Ishikawa (cell line): ENCODE measurements at regions not wholly inside any gene's neighbourhood (a gene's known extent, or its start where the extent isn't known, plus 50 kb on each side); places are given as distances from the start of the nearest gene placed in this dataset.

Source experiments
- CEBPB ChIP-seq: IDR thresholded peaks from 2 replicates; pipeline ENCODE4 v1.6.1; 2012
- CREB1 ChIP-seq: IDR thresholded peaks from 2 replicates; pipeline ENCODE4 v1.6.1; 2012; ENCODE audit warnings: low read depth
- EGR1 ChIP-seq: IDR thresholded peaks from 2 replicates; pipeline ENCODE4 v1.6.1; 2012
- EP300 ChIP-seq: IDR thresholded peaks from 2 replicates; pipeline ENCODE4 v1.6.1; 2012; ENCODE audit warnings: borderline replicate concordance
- FOXM1 ChIP-seq: IDR thresholded peaks from 2 replicates; pipeline ENCODE4 v1.6.1; 2012; ENCODE audit warnings: low read depth, borderline replicate concordance
- NFIC ChIP-seq: IDR thresholded peaks from 2 replicates; pipeline ENCODE4 v1.6.1; 2012
- RAD21 ChIP-seq: IDR thresholded peaks from 2 replicates; pipeline ENCODE4 v1.6.1; 2012; ENCODE audit warnings: low read depth
- TAF1 ChIP-seq: IDR thresholded peaks from 2 replicates; pipeline ENCODE4 v1.6.1; 2012; ENCODE audit warnings: low read depth, mild to moderate bottlenecking
- TCF12 ChIP-seq: IDR thresholded peaks from 2 replicates; pipeline ENCODE4 v1.6.1; 2012; ENCODE audit warnings: low read depth
- TEAD4 ChIP-seq: IDR thresholded peaks from 2 replicates; pipeline ENCODE4 v1.6.1; 2012
- YY1 ChIP-seq: IDR thresholded peaks from 2 replicates; pipeline ENCODE4 v1.6.1; 2012; ENCODE audit warnings: low read depth
- ZBTB7A ChIP-seq: IDR thresholded peaks from 2 replicates; pipeline ENCODE4 v1.6.1; 2012; ENCODE audit warnings: low read depth
- TF ChIP-seq, protein P1 (sequence below): IDR thresholded peaks from 2 replicates; pipeline ENCODE4 v1.6.1; 2012; ENCODE audit warnings: low read depth, mild to moderate bottlenecking
- TF ChIP-seq, protein P2 (sequence below): IDR thresholded peaks from 2 replicates; pipeline ENCODE4 v1.6.1; 2012
- TF ChIP-seq, protein P3 (sequence below): IDR thresholded peaks from 2 replicates; pipeline ENCODE4 v1.6.1; 2012

DNA sequence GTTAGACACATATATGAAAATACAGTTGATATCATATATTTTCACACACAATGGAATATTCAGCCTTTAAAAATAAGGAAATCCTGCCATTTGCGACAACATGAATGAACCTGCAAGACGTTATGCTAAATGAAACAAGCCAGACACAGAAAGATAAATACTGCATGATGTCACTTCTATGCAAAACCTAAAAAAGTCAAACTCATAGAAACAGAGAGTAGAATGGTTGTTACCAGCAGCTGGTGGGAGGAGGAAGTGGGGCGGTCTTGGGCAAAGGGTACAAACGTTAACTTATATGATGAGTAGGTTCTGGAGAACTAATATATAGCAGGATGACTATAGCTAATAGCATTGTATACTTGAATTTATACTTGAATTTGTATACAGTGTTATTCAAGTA lies 213.2 kb upstream of the NR2F2 start:
- TF ChIP-seq TCF12: no peak
- TF ChIP-seq, protein P1, sequence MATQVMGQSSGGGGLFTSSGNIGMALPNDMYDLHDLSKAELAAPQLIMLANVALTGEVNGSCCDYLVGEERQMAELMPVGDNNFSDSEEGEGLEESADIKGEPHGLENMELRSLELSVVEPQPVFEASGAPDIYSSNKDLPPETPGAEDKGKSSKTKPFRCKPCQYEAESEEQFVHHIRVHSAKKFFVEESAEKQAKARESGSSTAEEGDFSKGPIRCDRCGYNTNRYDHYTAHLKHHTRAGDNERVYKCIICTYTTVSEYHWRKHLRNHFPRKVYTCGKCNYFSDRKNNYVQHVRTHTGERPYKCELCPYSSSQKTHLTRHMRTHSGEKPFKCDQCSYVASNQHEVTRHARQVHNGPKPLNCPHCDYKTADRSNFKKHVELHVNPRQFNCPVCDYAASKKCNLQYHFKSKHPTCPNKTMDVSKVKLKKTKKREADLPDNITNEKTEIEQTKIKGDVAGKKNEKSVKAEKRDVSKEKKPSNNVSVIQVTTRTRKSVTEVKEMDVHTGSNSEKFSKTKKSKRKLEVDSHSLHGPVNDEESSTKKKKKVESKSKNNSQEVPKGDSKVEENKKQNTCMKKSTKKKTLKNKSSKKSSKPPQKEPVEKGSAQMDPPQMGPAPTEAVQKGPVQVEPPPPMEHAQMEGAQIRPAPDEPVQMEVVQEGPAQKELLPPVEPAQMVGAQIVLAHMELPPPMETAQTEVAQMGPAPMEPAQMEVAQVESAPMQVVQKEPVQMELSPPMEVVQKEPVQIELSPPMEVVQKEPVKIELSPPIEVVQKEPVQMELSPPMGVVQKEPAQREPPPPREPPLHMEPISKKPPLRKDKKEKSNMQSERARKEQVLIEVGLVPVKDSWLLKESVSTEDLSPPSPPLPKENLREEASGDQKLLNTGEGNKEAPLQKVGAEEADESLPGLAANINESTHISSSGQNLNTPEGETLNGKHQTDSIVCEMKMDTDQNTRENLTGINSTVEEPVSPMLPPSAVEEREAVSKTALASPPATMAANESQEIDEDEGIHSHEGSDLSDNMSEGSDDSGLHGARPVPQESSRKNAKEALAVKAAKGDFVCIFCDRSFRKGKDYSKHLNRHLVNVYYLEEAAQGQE: no peak
- no peak for TF ChIP-seq CEBPB
- TF ChIP-seq ZBTB7A: no peak
- no peak for TF ChIP-seq FOXM1
- TF ChIP-seq TEAD4: no peak
- no peak for TF ChIP-seq EGR1
- no peak for TF ChIP-seq TAF1
- TF ChIP-seq, protein P2, sequence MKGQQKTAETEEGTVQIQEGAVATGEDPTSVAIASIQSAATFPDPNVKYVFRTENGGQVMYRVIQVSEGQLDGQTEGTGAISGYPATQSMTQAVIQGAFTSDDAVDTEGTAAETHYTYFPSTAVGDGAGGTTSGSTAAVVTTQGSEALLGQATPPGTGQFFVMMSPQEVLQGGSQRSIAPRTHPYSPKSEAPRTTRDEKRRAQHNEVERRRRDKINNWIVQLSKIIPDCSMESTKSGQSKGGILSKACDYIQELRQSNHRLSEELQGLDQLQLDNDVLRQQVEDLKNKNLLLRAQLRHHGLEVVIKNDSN: no peak
- TF ChIP-seq, protein P3, sequence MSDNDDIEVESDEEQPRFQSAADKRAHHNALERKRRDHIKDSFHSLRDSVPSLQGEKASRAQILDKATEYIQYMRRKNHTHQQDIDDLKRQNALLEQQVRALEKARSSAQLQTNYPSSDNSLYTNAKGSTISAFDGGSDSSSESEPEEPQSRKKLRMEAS: no peak
- no peak for TF ChIP-seq YY1

DNA sequence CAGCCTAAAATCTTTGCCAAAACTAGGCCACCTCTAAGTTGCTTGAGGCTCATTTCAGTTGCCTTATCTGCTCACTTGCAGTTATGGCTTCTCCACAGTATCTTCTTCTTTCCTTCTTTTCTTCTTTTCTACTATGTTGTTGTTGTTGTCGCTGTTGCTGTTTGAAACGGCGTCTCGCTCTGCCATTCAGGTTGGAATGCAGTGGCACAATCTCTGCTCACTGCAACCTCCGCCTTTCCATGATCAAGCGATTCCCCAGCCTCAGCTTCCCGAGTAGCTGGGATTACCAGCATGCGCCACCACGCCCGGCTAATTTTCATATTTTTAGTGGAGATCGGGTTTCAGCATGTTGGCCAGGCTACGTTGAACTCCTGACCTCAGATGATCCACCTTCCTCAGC lies 210.8 kb upstream of the NR2F2 start:
- TF ChIP-seq EP300 (no peak), TAF1 (no peak)
- TF ChIP-seq, protein P2: no peak

DNA sequence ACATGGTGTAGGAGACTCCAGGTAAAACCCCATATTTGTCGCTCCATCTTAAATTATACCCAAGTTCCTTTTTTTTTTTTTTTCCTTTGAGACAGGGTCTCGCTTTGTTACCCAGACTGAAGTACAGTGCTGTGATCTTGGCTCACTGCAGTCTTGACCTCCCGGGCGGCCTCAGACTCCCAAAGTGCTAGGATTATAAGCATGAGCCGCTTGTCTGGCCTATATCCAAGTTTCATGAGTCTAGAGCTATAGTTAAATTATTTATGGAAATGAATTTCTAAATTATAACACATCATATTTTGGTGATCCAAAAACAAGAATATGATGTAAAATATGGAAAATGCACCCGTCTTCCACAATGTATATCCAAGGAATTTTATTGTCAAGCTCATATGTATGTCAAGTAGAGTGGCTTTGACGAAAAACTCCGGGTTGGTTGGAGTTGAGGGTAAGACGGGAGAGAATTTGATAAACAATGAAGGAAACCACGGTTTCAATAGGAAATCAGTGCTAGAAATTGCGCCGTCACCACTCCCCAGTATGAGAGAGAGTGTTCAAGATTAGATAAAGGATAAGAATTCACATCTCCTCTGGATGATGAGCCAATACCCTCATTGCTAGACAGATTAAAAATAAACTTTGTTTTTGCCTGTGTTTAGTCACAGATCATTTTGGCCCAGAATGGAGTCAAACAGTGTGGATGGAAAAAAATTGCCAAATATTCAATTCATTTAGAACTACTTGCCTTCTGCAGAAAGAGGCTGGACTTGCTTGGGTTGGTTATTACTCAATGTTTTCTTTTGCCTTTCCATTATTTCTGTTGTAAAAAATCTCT lies 209.2 kb upstream of the NR2F2 start:
- TF ChIP-seq EGR1: no peak
- TF ChIP-seq EP300: no peak
- no peak for TF ChIP-seq TEAD4
- no peak for TF ChIP-seq FOXM1
- no peak for TF ChIP-seq TAF1
- no peak for TF ChIP-seq CEBPB
- TF ChIP-seq, protein P3: no peak
- TF ChIP-seq NFIC: no peak
- TF ChIP-seq, protein P2: no peak
- no peak for TF ChIP-seq YY1
- TF ChIP-seq CREB1: no peak
- TF ChIP-seq TCF12: no peak
- no peak for TF ChIP-seq ZBTB7A
- no peak for TF ChIP-seq RAD21
- TF ChIP-seq, protein P1: no peak

DNA sequence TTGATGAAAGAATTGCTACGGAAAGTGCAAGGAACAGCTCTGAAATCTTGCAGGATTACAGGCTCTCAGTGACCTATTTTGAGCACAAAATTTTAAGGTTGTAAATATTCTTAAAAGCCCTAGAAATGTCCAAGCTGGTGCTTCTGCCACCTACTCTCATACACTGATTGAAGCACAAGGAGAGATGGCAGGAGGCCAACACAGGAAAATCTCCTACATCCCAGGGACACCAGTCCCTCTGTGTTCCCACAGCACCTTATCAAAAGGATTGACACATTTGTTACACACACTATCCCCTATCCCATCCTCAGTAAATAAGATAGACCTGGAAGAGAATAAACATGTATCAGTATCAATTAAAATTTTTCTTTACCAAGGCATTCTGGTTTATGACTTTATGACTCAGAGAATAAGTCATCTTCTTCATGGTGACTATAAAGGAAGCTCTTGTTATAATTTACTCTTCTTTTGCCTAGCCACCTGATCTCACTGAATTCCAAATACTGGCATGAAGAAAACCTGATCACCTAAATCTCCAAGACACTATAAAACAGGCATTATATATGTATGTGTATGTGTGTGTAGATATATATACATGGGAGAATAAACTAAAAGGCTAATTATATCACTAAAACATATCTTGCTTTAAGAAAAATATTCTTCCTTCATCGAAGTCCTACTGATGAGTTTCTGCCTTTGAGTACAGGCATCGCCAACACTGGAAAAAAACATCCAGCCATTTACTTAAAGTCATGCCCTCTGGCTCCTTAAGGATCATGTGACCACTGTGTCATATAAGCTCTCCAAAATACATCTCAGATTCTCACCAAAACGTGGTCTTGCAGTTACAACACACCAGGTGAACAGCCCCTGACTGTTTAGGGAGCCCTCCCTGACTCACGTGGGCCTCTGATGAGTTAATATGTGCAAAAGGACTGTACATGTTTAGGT lies 208.1 kb upstream of the NR2F2 start:
- TF ChIP-seq, protein P3: no peak
- TF ChIP-seq TCF12: no peak
- TF ChIP-seq CEBPB: no peak
- TF ChIP-seq CREB1: no peak
- TF ChIP-seq, protein P1: no peak
- TF ChIP-seq RAD21: no peak
- TF ChIP-seq NFIC: no peak
- TF ChIP-seq FOXM1: no peak
- TF ChIP-seq TAF1: no peak
- no peak for TF ChIP-seq ZBTB7A
- TF ChIP-seq EGR1: no peak
- no peak for TF ChIP-seq EP300
- TF ChIP-seq, protein P2: no peak
- no peak for TF ChIP-seq TEAD4
- TF ChIP-seq YY1: no peak
